Fibroblast of lung (primary cell): ENCODE measurements at regions not wholly inside any gene's neighbourhood (a gene's known extent, or its start where the extent isn't known, plus 50 kb on each side); places are given as distances from the start of the nearest gene placed in this dataset.

Source experiments
- CTCF ChIP-seq, 2 donors: IDR thresholded peaks in 1 of 2; conservative IDR thresholded peaks in 1 of 2; 1 replicate in 1 of 2; 2 replicates in 1 of 2; pipeline ENCODE4 v1.5.1; 2011 to 2012; ENCODE audit warnings: low read length in 2 of 2, control low read depth in 1 of 2, inconsistent platforms in 1 of 2, low read depth in 1 of 2, mild to moderate bottlenecking in 1 of 2
- EZH2 ChIP-seq: IDR thresholded peaks from 2 replicates; pipeline ENCODE4 v1.5.1; 2012; ENCODE audit warnings: low read length, control low read depth, mild to moderate bottlenecking; ENCODE audit errors: missing control alignments

GRCh38 chr1:48077795-48078222 lies 80.6 kb upstream of the TRABD2B start:
- TF ChIP-seq CTCF (conservative IDR thresholded peaks at IDR 0.05 in 1 of 2, IDR thresholded peaks at IDR 0.05 in 1 of 2; ENCODE audit: low read depth in 1 of 2, low read length in 2 of 2) (no peak), EZH2 (no peak)
